GM18519 (cell line): ENCODE measurements at regions not wholly inside any gene's neighbourhood (a gene's known extent, or its start where the extent isn't known, plus 50 kb on each side); places are given as distances from the start of the nearest gene placed in this dataset.

ENCODE experiments used
- ATAC-seq: cut with Tn5 transposase; IDR thresholded peaks from one replicate; pipeline ENCODE4 v1.9.1; 2021; ENCODE audit warnings: mild to moderate bottlenecking, moderate library complexity; ENCODE audit not compliant: unreplicated experiment, low FRiP score

- no peak for ATAC-seq
Measured at GRCh38 chr1:96991261-96991660, 269.7 kb downstream of the PTBP2 start.

GRCh38 chr1:96992871-96993270 lies 271.3 kb downstream of the PTBP2 start:
- ATAC-seq = no peak

- ATAC-seq = no peak
Measured at GRCh38 chr1:96995351-96995750, 273.8 kb downstream of the PTBP2 start.

- no peak for ATAC-seq
Measured at GRCh38 chr1:96996001-96996400, 274.4 kb downstream of the PTBP2 start.

GRCh38 chr1:96997717-96998116 lies 276.1 kb downstream of the PTBP2 start:
- no peak for ATAC-seq

- ATAC-seq = no peak
Measured at GRCh38 chr1:96998466-96998865, 276.9 kb downstream of the PTBP2 start.

GRCh38 chr1:96999191-96999590 lies 277.6 kb downstream of the PTBP2 start:
- no peak for ATAC-seq

- ATAC-seq = no peak
Measured at GRCh38 chr1:97004054-97004453, 282.5 kb downstream of the PTBP2 start.

GRCh38 chr1:97004743-97005142 lies 283.2 kb downstream of the PTBP2 start:
- ATAC-seq = no peak

- no peak for ATAC-seq
Measured at GRCh38 chr1:97006044-97006661, 284.6 kb downstream of the PTBP2 start.

GRCh38 chr1:97007840-97008604 lies 286.4 kb downstream of the PTBP2 start:
- no peak for ATAC-seq

- no peak for ATAC-seq
Measured at GRCh38 chr1:97010566-97011264, 289.1 kb downstream of the PTBP2 start.

GRCh38 chr1:97013136-97013535 lies 291.6 kb downstream of the PTBP2 start:
- ATAC-seq = no peak

GRCh38 chr1:97013941-97014340 lies 292.4 kb downstream of the PTBP2 start:
- no peak for ATAC-seq

- no peak for ATAC-seq
Measured at GRCh38 chr1:97014426-97014825, 292.8 kb downstream of the PTBP2 start.

GRCh38 chr1:97017895-97018294 lies 296.3 kb downstream of the PTBP2 start:
- no peak for ATAC-seq
